MM.1S (cell line): ENCODE measurements at regions not wholly inside any gene's neighbourhood (a gene's known extent, or its start where the extent isn't known, plus 50 kb on each side); places are given as distances from the start of the nearest gene placed in this dataset.

ENCODE experiments used
- DNase-seq: peaks from one replicate; pipeline ENCODE4 v3.0.0-alpha.2; 2015
- H2AFZ ChIP-seq: fragments of 300-600 bp; sonication (generic); 2 replicates; pipeline ENCODE4 v1.6.0; 2016; ENCODE audit warnings: antibody characterized with exemption, low read length
- H3F3A ChIP-seq: fragments of 300-600 bp; sonication (generic); 2 replicates; pipeline ENCODE4 v1.6.1; 2016; ENCODE audit warnings: mild to moderate bottlenecking, antibody characterized with exemption, low read length, moderate library complexity, mixed read lengths; ENCODE audit not compliant: insufficient read depth
- H3K27ac ChIP-seq: fragments of 300-600 bp; sonication (generic); 2 replicates; pipeline ENCODE4 v1.5.1; 2016; ENCODE audit warnings: mild to moderate bottlenecking, low read length
- H3K27me3 ChIP-seq: fragments of 300-600 bp; sonication (generic); replicated peaks from 2 replicates; pipeline ENCODE4 v1.6.0; 2016; ENCODE audit warnings: low read length; ENCODE audit not compliant: insufficient read depth
- H3K36me3 ChIP-seq: fragments of 300-600 bp; sonication (generic); replicated peaks from 2 replicates; pipeline ENCODE4 v1.6.1; 2016; ENCODE audit warnings: mild to moderate bottlenecking, low read length, mixed read lengths; ENCODE audit not compliant: insufficient read depth
- H3K4me1 ChIP-seq: fragments of 300-600 bp; sonication (generic); 2 replicates; pipeline ENCODE4 v1.6.1; 2016; ENCODE audit warnings: low read length, mixed read lengths
- H3K4me2 ChIP-seq: fragments of 300-600 bp; sonication (generic); 2 replicates; pipeline ENCODE4 v1.6.0; 2016; ENCODE audit warnings: low read depth, low read length
- H3K4me3 ChIP-seq: fragments of 300-600 bp; sonication (generic); 2 replicates; pipeline ENCODE4 v1.5.1; 2016; ENCODE audit warnings: low read length, mixed read lengths
- H3K79me2 ChIP-seq: fragments of 300-600 bp; sonication (generic); 2 replicates; pipeline ENCODE4 v1.6.1; 2016; ENCODE audit warnings: mixed run types, low read length, mixed read lengths
- H3K9ac ChIP-seq: fragments of 300-600 bp; sonication (generic); 2 replicates; pipeline ENCODE4 v1.6.1; 2016; ENCODE audit warnings: low read length, mixed read lengths
- H3K9me2 ChIP-seq: fragments of 300-600 bp; sonication (generic); replicated peaks from 2 replicates; pipeline ENCODE4 v1.6.1; 2016; ENCODE audit warnings: mild to moderate bottlenecking, low read length, mixed read lengths; ENCODE audit not compliant: insufficient read depth
- H3K9me3 ChIP-seq: fragments of 300-600 bp; sonication (generic); replicated peaks from 2 replicates; pipeline ENCODE4 v1.6.1; 2016; ENCODE audit warnings: mild to moderate bottlenecking, low read length, mixed read lengths; ENCODE audit not compliant: insufficient read depth
- H4K20me1 ChIP-seq: fragments of 300-600 bp; sonication (generic); 2 replicates; pipeline ENCODE4 v1.6.1; 2016; ENCODE audit warnings: mild to moderate bottlenecking, low read length, moderate library complexity, mixed read lengths; ENCODE audit not compliant: insufficient read depth
- EZH2 ChIP-seq: fragments of 300-600 bp; sonication (generic); optimal IDR thresholded peaks from 2 replicates; pipeline ENCODE3; 2017; ENCODE audit warnings: low read depth, mild to moderate bottlenecking, antibody characterized with exemption, low read length, mixed read lengths
- EZH2phosphoT487 ChIP-seq: fragments of 300-600 bp; sonication (generic); IDR thresholded peaks from 2 replicates; pipeline ENCODE4 v1.6.1; 2018; ENCODE audit warnings: antibody characterized with exemption, low read length
- TF ChIP-seq, protein P1 (sequence below): fragments of 300-600 bp; sonication (generic); IDR thresholded peaks from 2 replicates; pipeline ENCODE4 v1.5.1; 2016; ENCODE audit warnings: antibody characterized with exemption, low read length, mixed read lengths

DNA sequence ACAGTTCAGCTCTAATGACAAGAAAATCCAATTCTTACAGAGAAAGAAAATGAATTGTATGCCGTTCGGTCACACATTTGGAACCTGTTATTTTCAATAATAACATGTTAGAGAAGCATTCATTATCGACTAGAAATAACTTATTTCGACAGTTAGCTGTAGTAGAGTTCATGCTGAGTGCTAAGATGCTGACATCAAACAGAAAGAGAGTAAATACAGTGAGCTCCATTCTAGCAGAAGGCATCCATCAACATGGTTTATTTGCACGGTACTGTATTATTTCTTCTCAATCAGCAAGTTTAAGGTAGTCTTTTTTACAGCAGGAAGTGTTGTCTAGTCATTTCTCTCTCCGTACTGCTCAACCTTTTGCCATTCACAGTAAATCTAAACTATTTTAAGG, 732.1 kb downstream of the STIM2 start:
- no peaks in the 10 kb centered on the region for H3K27me3 ChIP-seq
- H3K79me2 ChIP-seq, result no peaks in the 10 kb centered on the region
- H3K9me2 ChIP-seq, result no peaks in the 10 kb centered on the region
- no peak overlapping the region for H3K27ac ChIP-seq
- no peak overlapping the region for H2AFZ ChIP-seq
- no peaks in the 10 kb centered on the region for H3F3A ChIP-seq
- H4K20me1 ChIP-seq, result no peaks in the 10 kb centered on the region
- H3K4me1 ChIP-seq, result no peaks in the 10 kb centered on the region
- H3K9ac ChIP-seq, result no peak overlapping the region
- no peak overlapping the region for H3K4me3 ChIP-seq
- H3K4me2 ChIP-seq, result no peak overlapping the region
- DNase-seq, result no peak
- H3K36me3 ChIP-seq, result no peaks in the 10 kb centered on the region
- TF ChIP-seq, protein P1, sequence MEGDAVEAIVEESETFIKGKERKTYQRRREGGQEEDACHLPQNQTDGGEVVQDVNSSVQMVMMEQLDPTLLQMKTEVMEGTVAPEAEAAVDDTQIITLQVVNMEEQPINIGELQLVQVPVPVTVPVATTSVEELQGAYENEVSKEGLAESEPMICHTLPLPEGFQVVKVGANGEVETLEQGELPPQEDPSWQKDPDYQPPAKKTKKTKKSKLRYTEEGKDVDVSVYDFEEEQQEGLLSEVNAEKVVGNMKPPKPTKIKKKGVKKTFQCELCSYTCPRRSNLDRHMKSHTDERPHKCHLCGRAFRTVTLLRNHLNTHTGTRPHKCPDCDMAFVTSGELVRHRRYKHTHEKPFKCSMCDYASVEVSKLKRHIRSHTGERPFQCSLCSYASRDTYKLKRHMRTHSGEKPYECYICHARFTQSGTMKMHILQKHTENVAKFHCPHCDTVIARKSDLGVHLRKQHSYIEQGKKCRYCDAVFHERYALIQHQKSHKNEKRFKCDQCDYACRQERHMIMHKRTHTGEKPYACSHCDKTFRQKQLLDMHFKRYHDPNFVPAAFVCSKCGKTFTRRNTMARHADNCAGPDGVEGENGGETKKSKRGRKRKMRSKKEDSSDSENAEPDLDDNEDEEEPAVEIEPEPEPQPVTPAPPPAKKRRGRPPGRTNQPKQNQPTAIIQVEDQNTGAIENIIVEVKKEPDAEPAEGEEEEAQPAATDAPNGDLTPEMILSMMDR, result no peak
- TF ChIP-seq EZH2phosphoT487 (no peak), EZH2 (no peak)
- H3K9me3 ChIP-seq, result no peaks in the 10 kb centered on the region

DNA sequence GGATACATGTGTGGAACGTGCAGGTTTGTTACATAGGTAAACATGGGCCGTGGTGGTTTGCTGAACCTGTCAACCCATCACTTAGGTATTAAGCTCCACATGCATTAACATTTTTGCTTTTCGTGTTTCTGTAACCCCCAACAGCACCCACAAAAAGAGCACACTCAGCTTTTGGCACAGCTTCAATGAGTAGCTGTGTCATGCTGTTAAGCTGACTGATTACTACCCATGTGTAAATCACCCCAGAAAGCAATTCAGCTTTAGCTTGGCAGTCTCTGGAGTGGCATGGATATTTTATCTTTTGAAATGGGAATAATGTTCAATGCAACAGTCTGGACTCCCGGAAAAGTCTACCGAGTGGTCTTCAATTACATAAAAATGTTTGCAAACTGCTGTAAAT, 734.3 kb downstream of the STIM2 start:
- H3F3A ChIP-seq, result no peaks in the 10 kb centered on the region
- no peak overlapping the region for H2AFZ ChIP-seq
- no peak for DNase-seq
- no peaks in the 10 kb centered on the region for H3K36me3 ChIP-seq
- no peak overlapping the region for H3K27ac ChIP-seq
- H3K9ac ChIP-seq, result no peak overlapping the region
- H3K9me3 ChIP-seq, result no peaks in the 10 kb centered on the region
- H3K4me2 ChIP-seq, result no peak overlapping the region
- TF ChIP-seq, protein P1, result no peak
- TF ChIP-seq EZH2phosphoT487 (no peak), EZH2 (no peak)
- no peaks in the 10 kb centered on the region for H3K79me2 ChIP-seq
- H4K20me1 ChIP-seq, result no peaks in the 10 kb centered on the region
- H3K9me2 ChIP-seq, result no peaks in the 10 kb centered on the region
- H3K27me3 ChIP-seq, result no peaks in the 10 kb centered on the region
- no peaks in the 10 kb centered on the region for H3K4me1 ChIP-seq
- no peak overlapping the region for H3K4me3 ChIP-seq

DNA sequence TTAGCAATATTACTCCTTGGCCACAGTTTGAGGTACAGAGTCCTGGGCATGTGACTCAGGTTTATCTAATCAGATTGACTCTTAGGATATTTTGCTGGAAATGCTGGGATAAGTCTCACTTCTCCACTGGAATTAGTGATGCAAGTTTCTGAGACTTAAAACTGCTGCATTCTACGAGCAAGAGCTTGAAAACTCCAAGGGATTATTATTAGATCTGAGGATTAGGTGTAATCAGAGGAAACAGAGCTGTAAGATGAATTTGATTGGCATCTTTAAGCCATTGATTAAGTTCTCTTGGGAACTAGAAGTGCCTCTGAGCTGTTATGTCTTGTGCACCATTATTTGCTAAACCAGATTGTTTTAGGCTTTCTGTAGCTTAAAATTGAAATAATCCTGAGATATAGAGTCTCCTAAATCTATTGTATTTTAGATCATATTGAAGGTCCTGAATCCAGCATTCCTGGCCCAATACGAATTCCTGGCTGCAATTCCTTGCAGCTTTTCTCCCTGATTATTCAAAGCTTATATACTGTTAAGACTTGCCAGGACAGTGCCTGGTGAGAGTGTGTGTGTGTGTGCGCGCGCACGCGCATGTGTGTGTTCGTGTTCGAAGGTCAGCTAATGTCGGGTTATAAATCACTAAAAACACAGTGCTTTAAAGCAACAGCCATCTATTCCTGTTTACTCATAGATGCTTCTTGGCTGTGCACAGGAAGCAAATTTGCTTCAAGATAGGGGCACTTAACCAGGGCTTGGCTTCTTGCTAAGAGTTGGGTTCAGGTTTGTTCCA, 735.1 kb downstream of the STIM2 start:
- no peak for DNase-seq
- H3K36me3 ChIP-seq, result no peaks in the 10 kb centered on the region
- no peaks in the 10 kb centered on the region for H3K4me1 ChIP-seq
- no peaks in the 10 kb centered on the region for H3K27me3 ChIP-seq
- H3K4me3 ChIP-seq, result no peak overlapping the region
- no peak overlapping the region for H3K9ac ChIP-seq
- no peaks in the 10 kb centered on the region for H3F3A ChIP-seq
- H4K20me1 ChIP-seq, result no peaks in the 10 kb centered on the region
- H3K79me2 ChIP-seq, result no peaks in the 10 kb centered on the region
- H3K27ac ChIP-seq, result no peak overlapping the region
- TF ChIP-seq, protein P1, result no peak
- no peak for TF ChIP-seq EZH2phosphoT487
- no peak for TF ChIP-seq EZH2
- no peaks in the 10 kb centered on the region for H3K9me2 ChIP-seq
- H2AFZ ChIP-seq, result no peak overlapping the region
- no peak overlapping the region for H3K4me2 ChIP-seq
- H3K9me3 ChIP-seq, result no peaks in the 10 kb centered on the region
